ENCODE measurements at regions not wholly inside any gene's neighbourhood (a gene's known extent, or its start where the extent isn't known, plus 50 kb on each side); places are given as distances from the start of the nearest gene placed in this dataset.
"Not testable (repeated sequence)": the region's sequence is repeated elsewhere in the genome, so short reads cannot be mapped to it uniquely, and the experiment has no call there.

GRCh38 chr11:92546603-92547002 is 322.0 kb downstream of the FAT3 start:
- DNase-seq: no peak

DNA sequence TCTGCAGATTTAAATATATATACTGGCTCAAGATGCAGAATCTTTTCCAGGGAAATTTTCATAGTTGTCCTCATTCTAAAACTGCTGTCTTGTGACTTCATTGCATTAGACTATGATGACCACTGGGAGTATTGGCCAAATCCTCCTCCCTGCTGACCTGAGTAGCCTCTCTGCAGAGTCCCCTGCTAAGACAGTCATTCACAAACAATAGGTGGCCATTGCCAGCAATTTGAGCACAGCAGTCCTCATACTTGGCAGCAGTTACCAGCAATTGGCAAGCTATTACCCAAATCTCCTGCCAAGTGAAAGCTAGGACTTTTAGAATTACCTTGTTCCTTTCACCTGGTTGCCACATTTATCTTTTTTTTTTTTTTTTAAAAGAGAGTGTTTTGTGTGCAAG is 325.8 kb downstream of the FAT3 start:
- no peak for DNase-seq

DNA sequence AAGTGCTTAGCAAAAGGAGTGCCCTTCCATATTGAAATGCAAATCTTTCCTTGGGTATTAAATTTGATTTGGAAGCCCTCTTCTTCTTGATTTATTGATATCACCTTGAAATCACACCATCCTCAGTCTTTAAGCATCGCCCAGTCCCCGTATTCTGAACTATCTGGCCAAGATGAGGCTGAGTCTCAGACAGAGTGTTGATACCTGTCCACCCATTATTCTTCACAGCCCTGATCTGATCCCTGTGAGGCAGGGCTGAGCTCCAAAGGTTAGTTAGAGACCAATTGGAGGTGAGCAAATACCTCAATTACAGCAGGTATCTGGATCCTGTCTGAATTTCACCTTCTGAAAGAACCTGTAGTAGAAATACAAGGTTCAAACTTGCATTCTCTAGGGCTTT is 326.3 kb downstream of the FAT3 start:
- DNase-seq: no peak

- no peak for DNase-seq
Measured at GRCh38 chr11:92552942-92553341, 328.3 kb downstream of the FAT3 start.

DNA sequence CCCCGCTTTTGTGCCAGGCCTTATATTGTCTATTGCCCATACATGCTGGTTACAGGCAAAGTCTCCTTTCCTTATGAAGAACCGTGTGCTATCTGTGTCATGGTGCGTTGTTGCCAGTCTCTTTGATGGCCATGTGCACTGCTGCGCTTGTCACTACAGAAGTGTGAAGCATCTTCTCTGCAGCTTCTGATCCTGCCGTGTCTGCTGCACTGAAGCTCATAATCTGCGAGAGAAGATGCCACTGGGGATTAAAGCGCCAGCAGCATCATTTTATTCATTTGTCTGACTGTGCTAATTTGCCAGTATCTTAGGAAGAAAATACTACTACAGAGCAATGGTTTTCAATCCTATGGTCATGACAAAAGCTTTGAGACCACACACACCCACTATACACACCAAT is 330.1 kb downstream of the FAT3 start:
- DNase-seq: no peak

- DNase-seq: peak; percentile 19
Measured at GRCh38 chr11:92556431-92556830, 331.8 kb downstream of the FAT3 start.

GRCh38 chr11:92557879-92558278 is 333.3 kb downstream of the FAT3 start:
- no peak for DNase-seq

DNA sequence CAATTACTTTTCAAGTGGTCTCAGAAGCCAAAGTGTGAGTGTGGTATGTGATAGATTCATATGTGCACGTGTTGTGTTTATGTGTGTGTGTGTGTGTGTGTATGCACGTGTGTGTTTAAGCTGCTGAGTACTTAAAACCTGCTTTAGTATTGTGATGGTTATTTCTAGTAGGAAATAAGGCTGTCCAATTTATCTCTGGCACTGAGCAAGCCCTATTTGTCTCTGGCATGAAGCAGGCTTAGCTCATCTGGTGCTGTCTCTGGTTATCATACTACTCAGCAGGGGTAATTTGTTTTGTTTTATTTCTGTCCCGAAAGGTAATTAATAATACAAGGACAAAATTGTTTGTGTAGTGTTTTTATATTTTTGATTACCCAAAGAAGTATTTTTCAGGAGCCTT is 333.7 kb downstream of the FAT3 start:
- no peak for DNase-seq

GRCh38 chr11:92569726-92570125 is 345.1 kb downstream of the FAT3 start:
- DNase-seq: no peak

DNA sequence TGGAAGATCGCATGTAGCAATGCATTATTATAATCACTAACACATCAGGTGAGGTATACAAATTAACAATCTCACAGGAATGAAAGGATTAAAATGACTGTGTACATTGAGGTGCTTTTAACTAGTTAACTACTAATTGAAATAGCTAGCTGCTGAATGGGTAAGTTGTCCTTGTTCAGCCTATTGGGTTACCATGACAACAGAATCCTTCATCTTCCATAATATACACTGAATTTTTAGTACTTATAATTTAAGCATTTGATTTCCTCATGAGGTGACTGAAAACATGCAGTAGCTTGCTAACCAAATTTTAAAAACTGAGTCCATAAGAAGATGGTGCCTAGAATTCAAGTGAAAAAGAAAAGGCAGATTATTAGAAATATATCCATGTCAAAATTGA is 347.9 kb downstream of the FAT3 start:
- DNase-seq: no peak

DNA sequence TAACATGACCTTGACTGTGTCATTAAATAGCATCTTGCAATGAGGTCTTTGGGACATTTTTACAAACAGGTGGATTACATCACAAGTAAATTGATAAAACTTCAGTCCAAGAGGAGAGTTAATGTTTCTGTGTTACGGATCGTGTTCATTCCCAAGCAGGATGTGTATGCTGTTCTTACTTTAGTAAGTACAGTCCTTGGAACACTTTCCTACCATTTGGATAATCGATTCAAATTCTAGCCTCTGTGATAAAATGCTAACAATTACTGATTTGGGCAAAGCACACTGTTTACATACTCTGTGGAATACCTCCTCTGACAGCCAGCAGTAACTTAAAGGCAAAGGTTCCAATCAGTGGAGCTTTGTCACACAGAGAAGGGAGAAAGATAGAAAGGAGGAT is 351.7 kb downstream of the FAT3 start:
- no peak for DNase-seq

- no peak for DNase-seq
Measured at GRCh38 chr11:92580908-92581307, 356.3 kb downstream of the FAT3 start.

DNA sequence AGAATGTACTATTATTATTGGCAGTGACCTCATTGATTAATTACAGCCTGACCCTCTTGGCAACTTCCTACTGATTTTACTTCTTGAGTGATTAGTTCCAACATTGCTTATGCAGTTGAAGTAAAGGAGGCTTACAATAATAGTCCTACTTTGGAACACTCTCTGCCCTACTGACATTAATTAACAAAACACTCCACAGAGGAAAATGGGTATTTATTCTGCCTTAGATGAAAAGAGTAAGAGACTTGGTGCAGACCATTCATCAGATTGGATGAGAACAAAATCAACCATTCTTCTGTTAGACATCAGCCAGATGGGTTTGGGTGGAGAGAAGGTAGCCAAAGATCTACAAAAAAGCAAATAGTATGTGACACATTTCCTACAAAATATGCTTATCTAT is 363.8 kb downstream of the FAT3 start:
- no peak for DNase-seq

GRCh38 chr11:92589512-92589911 is 364.9 kb downstream of the FAT3 start:
- DNase-seq: no peak

GRCh38 chr11:92591521-92591920 is 366.9 kb downstream of the FAT3 start:
- DNase-seq: no peak

GRCh38 chr11:92594251-92594650 is 369.6 kb downstream of the FAT3 start:
- DNase-seq: no peak

- no peak for DNase-seq
Measured at GRCh38 chr11:92595052-92595451, 370.4 kb downstream of the FAT3 start.

GRCh38 chr11:92596596-92597317 is 372.1 kb downstream of the FAT3 start:
- DNase-seq: no peak

GRCh38 chr11:92601048-92601447 is 368.4 kb upstream of the MTNR1B start:
- no peak for DNase-seq

- DNase-seq: no peak
Measured at GRCh38 chr11:92605667-92606066, 363.8 kb upstream of the MTNR1B start.

DNA sequence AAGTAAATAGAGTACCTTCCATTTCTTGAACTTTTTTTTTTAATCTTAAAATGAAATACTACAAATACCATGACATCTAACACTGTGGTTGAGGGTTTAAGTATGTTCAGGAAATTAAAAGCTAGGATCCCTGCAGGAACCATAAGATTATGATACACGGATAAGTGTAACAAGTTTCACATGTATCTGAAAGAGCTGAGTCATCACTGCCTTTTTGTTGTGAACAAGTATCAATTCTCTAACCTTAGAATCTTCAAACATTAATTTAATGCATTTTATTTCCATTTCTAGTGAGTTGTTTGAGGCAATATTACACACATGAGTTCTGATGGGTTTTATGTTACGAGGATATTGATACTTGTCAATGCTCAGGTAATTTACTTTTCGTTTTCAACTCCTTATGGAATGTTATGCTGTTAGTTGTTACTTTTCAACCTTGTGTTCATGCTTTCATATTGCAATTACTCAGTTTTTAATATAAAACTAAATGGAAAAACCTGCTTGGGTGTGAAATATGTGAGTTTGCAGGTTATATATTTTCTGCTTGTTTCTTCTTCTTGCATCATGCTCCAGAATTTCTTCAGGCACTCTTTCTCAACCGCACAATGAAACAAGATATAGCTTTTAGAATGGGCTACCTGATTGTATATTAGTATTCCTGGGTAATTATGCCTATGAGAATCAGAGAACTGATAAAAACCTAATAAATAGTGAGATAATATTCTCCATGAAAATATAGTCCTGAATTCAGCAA is 361.3 kb upstream of the MTNR1B start:
- no peak for DNase-seq

- no peak for DNase-seq
Measured at GRCh38 chr11:92611157-92611556, 358.3 kb upstream of the MTNR1B start.

GRCh38 chr11:92618020-92618419 is 351.4 kb upstream of the MTNR1B start:
- not testable (repeated sequence) for DNase-seq

DNA sequence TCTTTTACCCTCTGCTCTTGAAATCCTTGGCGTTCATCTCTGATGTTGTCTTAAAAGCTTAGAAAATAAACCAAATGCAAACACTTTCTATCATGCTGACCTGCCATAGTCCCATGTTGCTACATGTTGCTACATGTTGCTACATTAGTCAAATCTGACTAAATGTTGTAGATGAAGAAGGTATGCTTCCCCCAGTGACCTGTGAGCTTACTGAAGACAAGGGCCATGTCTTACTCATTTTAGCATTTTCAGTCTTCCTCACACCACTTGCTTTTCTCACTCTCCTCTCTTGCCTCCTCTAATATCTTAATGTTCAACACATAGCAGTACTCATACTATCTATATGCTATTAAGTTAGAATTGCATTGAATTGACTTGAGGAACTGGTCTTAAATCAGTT is 346.4 kb upstream of the MTNR1B start:
- DNase-seq: no peak
